NT2/D1 (cell line): ENCODE measurements at regions not wholly inside any gene's neighbourhood (a gene's known extent, or its start where the extent isn't known, plus 50 kb on each side); places are given as distances from the start of the nearest gene placed in this dataset.

ENCODE experiments used
- DNase-seq: peaks from one replicate; pipeline ENCODE4 v3.0.0-alpha.2; 2011; ENCODE audit warnings: low read depth, low spot score
- H3K27me3 ChIP-seq: 2 replicates; pipeline ENCODE4 v1.6.0; 2011; ENCODE audit warnings: mild to moderate bottlenecking; ENCODE audit not compliant: insufficient read length, insufficient read depth
- H3K36me3 ChIP-seq: 2 replicates; pipeline ENCODE4 v1.6.1; 2011; ENCODE audit warnings: mild to moderate bottlenecking, low read length, mixed read lengths; ENCODE audit not compliant: insufficient read depth, insufficient read length
- H3K4me1 ChIP-seq: 2 replicates; pipeline ENCODE4 v1.5.1; 2011; ENCODE audit not compliant: insufficient read depth, insufficient read length
- H3K4me3 ChIP-seq: 2 replicates; pipeline ENCODE4 v1.5.1; 2011; ENCODE audit warnings: low read depth; ENCODE audit not compliant: insufficient read length
- H3K9ac ChIP-seq: 2 replicates; pipeline ENCODE4 v1.6.0; 2011; ENCODE audit warnings: low read depth; ENCODE audit not compliant: insufficient read length
- H3K9me3 ChIP-seq: 2 replicates; pipeline ENCODE4 v1.5.1; 2011; ENCODE audit warnings: mild to moderate bottlenecking, low read length; ENCODE audit not compliant: insufficient read depth
- SUZ12 ChIP-seq: IDR thresholded peaks from 2 replicates; pipeline ENCODE4 v1.6.1; 2011; ENCODE audit not compliant: insufficient read length, insufficient read depth; ENCODE audit errors: extremely low read depth
- YY1 ChIP-seq: IDR thresholded peaks from 2 replicates; pipeline ENCODE4 v1.6.1; 2011; ENCODE audit not compliant: insufficient read length, insufficient read depth
- ZNF274 ChIP-seq: IDR thresholded peaks from 2 replicates; pipeline ENCODE4 v1.6.1; 2011; ENCODE audit warnings: mild to moderate bottlenecking, low read depth, low read length

DNA sequence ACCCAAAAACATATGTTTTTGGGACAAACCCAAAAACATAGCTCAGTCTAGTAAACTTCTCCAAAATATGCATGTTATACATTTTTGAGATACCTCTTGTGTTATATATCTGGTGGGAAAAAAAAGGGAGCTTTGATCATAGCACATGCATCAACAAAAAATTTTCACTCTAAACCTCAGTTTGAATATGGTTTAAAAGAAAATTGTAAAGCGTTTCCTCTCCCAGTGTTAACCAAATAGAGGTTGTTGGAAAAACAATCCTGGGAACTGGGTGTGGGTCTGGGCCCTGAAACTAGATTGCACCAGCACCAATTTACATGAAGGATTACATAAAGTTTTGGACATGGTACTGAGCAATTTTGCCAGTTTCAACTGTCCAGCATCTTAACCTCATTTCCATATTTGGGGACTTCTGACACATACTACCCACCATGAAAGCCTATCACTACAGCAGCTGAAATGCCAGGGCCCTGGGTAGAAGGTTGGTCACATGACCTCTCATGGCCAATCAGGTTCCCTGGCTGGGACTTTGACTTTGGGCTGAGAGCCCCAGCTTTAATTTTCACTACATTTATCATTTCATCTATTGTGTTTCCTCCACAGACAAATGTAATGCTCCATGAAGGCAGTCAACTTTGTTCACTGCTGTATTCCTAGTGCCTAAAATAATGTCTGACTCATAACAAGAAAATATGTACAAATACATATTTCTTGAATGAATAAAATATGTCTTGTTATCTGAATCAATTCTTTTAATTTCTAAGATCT lies 150.7 kb downstream of the SETD4 start:
- H3K4me3 ChIP-seq, result no peak overlapping the region
- H3K9ac ChIP-seq, result no peak overlapping the region
- no peaks in the 10 kb centered on the region for H3K36me3 ChIP-seq
- peaks cover 5% of the 10 kb centered on the region for H3K9me3 ChIP-seq
- DNase-seq, result no peak
- no peaks in the 10 kb centered on the region for H3K27me3 ChIP-seq
- H3K4me1 ChIP-seq, result no peaks in the 10 kb centered on the region
- TF ChIP-seq ZNF274, result no peak

DNA sequence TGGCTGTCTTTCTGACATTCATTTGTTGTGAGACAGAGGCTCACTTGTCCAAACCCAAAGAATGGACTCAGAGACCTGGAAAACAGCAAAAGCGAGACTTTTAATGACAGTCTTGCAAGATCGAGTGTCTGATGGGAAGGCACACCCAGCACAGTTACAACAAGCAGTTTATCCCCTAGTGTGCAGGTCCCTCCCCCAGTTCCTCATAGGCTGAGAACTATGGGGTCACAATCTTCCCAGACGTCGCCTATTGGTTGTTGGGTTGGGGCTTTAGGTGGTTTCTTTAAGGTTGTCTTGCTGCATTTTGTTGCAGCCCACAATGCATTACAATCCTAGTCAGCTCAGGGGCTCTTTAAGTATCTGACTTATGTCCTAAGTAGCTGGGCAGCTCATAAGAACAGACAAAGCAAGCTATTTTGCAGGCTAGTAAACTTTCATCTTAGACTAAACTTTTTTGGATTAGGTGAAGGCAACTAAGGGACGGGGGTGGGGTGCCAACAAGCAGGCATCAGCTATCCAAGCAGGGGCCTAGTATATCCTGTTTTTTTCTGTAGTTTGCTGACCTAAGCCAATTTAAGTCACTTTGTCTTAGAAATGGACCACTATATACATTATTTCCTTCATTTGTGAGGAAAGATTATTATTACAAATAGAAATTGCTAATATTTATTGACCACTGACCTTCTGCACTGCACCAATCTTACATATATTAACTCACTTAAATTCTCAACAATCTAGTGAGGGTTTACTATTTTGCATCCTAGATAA lies 151.8 kb downstream of the SETD4 start:
- no peak for TF ChIP-seq SUZ12
- no peak for TF ChIP-seq YY1
- no peak for TF ChIP-seq ZNF274
- no peak for DNase-seq

DNA sequence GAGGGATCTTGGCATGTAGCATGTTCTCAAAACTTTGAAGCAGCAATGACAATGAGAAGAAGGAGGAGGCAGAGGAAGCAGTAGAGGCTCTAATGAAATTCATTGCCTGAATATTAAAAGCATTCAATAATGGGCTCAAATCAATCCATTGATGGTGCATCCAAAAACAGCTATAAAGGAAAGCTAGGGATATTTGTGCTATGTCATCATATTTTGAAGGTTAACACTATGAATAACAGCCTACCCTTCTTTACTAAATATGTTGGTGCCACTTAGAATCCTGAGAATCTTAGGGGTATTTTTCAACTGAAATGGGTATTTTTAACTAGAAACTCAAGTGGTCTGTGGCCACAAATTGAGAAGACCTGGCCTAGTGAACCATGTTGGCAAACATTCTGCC lies 153.7 kb downstream of the SETD4 start:
- no peaks in the 10 kb centered on the region for H3K4me1 ChIP-seq
- no peak for TF ChIP-seq YY1
- no peak for TF ChIP-seq SUZ12
- TF ChIP-seq ZNF274, result no peak
- peaks cover 4% of the 10 kb centered on the region; the same call in 1 of the 2 replicates for H3K9me3 ChIP-seq

More for the DNA sequence above, 151.8 kb downstream of the SETD4 start:
- H3K9ac ChIP-seq, result no peak overlapping the region
- H3K4me1 ChIP-seq, result no peaks in the 10 kb centered on the region
- no peaks in the 10 kb centered on the region for H3K36me3 ChIP-seq
- no peaks in the 10 kb centered on the region for H3K27me3 ChIP-seq
- peaks cover 4% of the 10 kb centered on the region; the same call in 1 of the 2 replicates for H3K9me3 ChIP-seq
- H3K4me3 ChIP-seq, result no peak overlapping the region

DNA sequence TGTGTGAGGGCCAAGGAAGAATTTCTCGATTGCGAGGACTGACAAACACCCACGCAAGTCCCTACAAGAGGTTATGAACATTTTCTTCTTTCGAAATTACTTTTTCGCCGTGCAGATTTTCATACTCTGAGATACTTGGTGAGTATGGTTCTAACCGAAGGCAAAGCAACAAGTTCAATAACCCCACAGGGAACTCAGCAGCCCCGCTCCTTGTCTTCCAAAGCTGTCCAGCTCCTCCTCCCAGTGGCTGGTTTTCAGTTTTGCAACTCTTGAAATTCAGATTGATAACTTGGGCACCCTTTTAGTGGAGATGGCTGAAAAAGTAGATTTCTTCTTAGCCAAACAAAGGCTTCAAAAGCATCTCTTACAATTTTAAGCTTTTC lies 154.4 kb downstream of the SETD4 start:
- H3K27me3 ChIP-seq, result no peaks in the 10 kb centered on the region
- H3K9ac ChIP-seq, result no peak overlapping the region
- no peak for DNase-seq
- no peaks in the 10 kb centered on the region for H3K4me1 ChIP-seq
- H3K4me3 ChIP-seq, result no peak overlapping the region
- no peaks in the 10 kb centered on the region for H3K36me3 ChIP-seq
- TF ChIP-seq SUZ12 (no peak), YY1 (no peak), ZNF274 (no peak)
- peaks cover 4% of the 10 kb centered on the region; the same call in 1 of the 2 replicates for H3K9me3 ChIP-seq

More for the DNA sequence above, 153.7 kb downstream of the SETD4 start:
- no peaks in the 10 kb centered on the region for H3K36me3 ChIP-seq
- no peak overlapping the region for H3K9ac ChIP-seq
- DNase-seq, result no peak
- no peaks in the 10 kb centered on the region for H3K27me3 ChIP-seq
- no peak overlapping the region for H3K4me3 ChIP-seq

DNA sequence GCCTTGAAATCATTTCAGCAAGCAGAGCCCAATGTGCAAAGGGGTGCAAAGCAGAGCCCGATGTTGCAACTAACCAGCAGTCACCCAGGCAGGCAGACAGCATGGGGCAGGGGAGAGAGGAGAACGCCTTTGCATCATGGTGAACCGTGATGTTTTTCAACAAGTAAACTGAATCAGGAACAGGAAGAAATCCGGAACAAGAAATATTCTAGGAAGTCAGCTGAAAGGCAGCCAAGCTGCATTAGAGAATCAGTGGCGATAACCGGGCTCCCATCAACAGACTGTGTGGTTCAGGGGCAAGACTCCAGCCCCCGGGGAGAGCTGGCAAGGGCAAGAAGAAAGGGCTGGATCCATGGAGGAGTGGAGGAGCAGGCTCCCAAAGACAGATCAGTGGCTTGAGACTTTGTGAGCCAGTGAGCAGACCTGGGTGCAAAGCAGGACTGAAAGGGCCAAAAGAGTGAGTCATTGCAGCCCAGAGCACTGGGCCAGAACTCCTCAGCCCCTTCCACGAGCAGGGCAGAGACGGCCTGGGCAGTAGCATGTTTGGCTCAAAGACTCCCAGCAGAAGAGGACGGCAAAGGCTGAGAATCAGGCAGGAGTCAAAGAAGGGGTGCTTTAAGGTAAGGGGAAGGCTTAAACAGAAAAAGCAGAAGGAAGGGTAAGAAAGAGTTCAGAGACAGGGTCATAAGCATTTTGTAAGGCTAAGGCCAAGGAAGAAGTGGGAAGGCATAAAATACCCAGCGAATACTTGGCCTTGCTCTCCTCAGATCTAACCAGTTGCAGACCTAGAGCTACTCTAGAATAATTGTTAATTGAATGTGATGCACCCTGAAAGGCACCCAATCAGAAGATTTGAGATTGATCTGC lies 155.0 kb downstream of the SETD4 start:
- H3K4me1 ChIP-seq, result no peaks in the 10 kb centered on the region
- no peaks in the 10 kb centered on the region for H3K36me3 ChIP-seq
- no peak for TF ChIP-seq YY1
- no peak for TF ChIP-seq ZNF274
- no peak for TF ChIP-seq SUZ12
- no peak for DNase-seq
- no peaks in the 10 kb centered on the region for H3K27me3 ChIP-seq
- H3K4me3 ChIP-seq, result no peak overlapping the region
- peaks cover 4% of the 10 kb centered on the region; the same call in 1 of the 2 replicates for H3K9me3 ChIP-seq
- H3K9ac ChIP-seq, result no peak overlapping the region

DNA sequence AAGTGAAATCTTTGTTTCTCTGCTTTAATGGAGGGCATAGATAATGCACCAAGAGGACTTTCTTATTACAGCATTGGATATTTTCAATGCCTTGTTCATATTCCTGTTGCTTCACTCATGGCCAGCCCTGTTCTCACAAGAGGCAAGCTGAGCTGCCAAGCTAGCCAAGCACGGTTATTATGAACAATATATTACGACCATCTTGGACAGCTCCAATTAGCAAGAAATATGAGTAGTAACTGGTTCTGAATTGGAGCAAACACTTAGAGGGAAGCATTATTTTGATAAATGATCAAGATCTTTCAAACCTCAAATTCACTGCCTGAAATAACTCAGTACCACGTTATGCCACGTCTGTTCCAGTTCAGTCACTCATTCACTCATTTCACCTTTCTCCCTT lies 159.8 kb downstream of the SETD4 start:
- Histone ChIP-seq H3K9ac (no peak overlapping the region), H3K36me3 (no peaks in the 10 kb centered on the region), H3K27me3 (no peaks in the 10 kb centered on the region), H3K9me3 (peaks cover 15% of the 10 kb centered on the region), H3K4me3 (no peak overlapping the region), H3K4me1 (no peaks in the 10 kb centered on the region)
- DNase-seq, result no peak
- TF ChIP-seq SUZ12 (no peak), ZNF274 (no peak), YY1 (no peak)

DNA sequence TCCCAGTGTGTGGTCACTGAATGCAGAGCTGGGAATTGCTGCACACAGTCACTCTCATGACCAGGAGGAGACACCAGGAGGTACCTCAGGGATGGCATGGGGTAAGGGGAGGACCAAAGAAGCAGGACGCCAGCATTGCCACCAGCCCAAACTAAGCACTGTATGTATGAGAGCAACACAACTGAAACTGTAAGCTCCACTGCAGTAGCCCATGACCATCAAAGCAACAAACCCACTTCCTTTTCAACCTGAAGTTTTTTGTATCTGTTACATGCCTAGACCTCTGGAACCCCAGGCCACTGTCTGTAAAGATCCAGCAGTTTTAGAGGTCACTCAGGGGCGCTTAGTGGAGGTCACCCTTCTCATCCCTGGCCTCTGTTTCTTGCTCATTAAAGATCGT lies 164.3 kb downstream of the SETD4 start:
- Histone ChIP-seq H3K4me3 (no peak overlapping the region), H3K36me3 (no peaks in the 10 kb centered on the region), H3K27me3 (no peaks in the 10 kb centered on the region), H3K9me3 (peaks cover 17% of the 10 kb centered on the region), H3K4me1 (no peaks in the 10 kb centered on the region), H3K9ac (no peak overlapping the region)
- TF ChIP-seq YY1 (no peak), ZNF274 (no peak), SUZ12 (no peak)
- DNase-seq, result no peak
